H1 (cell line): ENCODE measurements at regions not wholly inside any gene's neighbourhood (a gene's known extent, or its start where the extent isn't known, plus 50 kb on each side); places are given as distances from the start of the nearest gene placed in this dataset.

Source experiments
- CBX5 ChIP-seq: fragments of 300-800, 300-1000 bp; sonication (generic); IDR thresholded peaks from 2 replicates; pipeline ENCODE4 v1.7.1; 2016; ENCODE audit warnings: antibody characterized with exemption, low read length, low read depth
- CEBPB ChIP-seq: IDR thresholded peaks from 2 replicates; pipeline ENCODE4 v1.6.1; 2012; ENCODE audit warnings: low read depth, low read length
- EZH2 ChIP-seq: fragments of 200-600 bp; sonication (generic); IDR thresholded peaks from 2 replicates; pipeline ENCODE4 v1.7.1; 2012; ENCODE audit warnings: low read depth, mild to moderate bottlenecking, moderate library complexity, low read length, inconsistent platforms; ENCODE audit not compliant: severe bottlenecking
- GABPA ChIP-seq: IDR thresholded peaks from 2 replicates; pipeline ENCODE4 v1.6.1; 2011; ENCODE audit warnings: mild to moderate bottlenecking, low read length, moderate library complexity, borderline replicate concordance; ENCODE audit not compliant: insufficient read depth
- KDM1A ChIP-seq: fragments of 200-600, 300-600 bp; sonication (generic); IDR thresholded peaks from 2 replicates; pipeline ENCODE4 v1.7.1; 2016; ENCODE audit warnings: mild to moderate bottlenecking, low read length, borderline replicate concordance
- MAFK ChIP-seq: IDR thresholded peaks from 2 replicates; pipeline ENCODE4 v1.6.1; 2012; ENCODE audit warnings: low read depth, mild to moderate bottlenecking, improper control_type of control experiment, low read length
- PHF8 ChIP-seq: fragments of 200-600 bp; sonication (generic); conservative IDR thresholded peaks from 2 replicates; pipeline ENCODE4 v1.7.1; 2012; ENCODE audit warnings: low read depth, mild to moderate bottlenecking, inconsistent platforms, low read length, moderate library complexity
- POLR2A ChIP-seq, 2 experiments: IDR thresholded peaks; 1 replicate in 1 of 2; 2 replicates in 1 of 2; pipeline ENCODE4 v1.6.1; 2011; ENCODE audit warnings: low read depth in 2 of 2, low read length in 2 of 2, mild to moderate bottlenecking in 2 of 2; ENCODE audit errors: control extremely low read depth in 1 of 2
- POLR2AphosphoS5 ChIP-seq: IDR thresholded peaks from 2 replicates; pipeline ENCODE4 v1.6.1; 2011; ENCODE audit warnings: low read depth, low read length
- POU5F1 ChIP-seq: IDR thresholded peaks from 2 replicates; pipeline ENCODE4 v1.6.1; 2011; ENCODE audit warnings: low read depth, mild to moderate bottlenecking, low read length, moderate library complexity
- TAF1 ChIP-seq: IDR thresholded peaks from 2 replicates; pipeline ENCODE4 v1.6.1; 2011; ENCODE audit warnings: mild to moderate bottlenecking, low read depth, low read length
- USF2 ChIP-seq: IDR thresholded peaks from 2 replicates; pipeline ENCODE4 v1.6.1; 2011; ENCODE audit warnings: low read length, improper control_type of control experiment
- YY1 ChIP-seq: IDR thresholded peaks from 2 replicates; pipeline ENCODE4 v1.6.1; 2011; ENCODE audit warnings: low read depth, mild to moderate bottlenecking, low read length
- TF ChIP-seq, protein P1 (sequence below), 3 experiments: IDR thresholded peaks; 1 replicate in 2 of 3; 2 replicates in 1 of 3; pipeline versions ENCODE4 v1.5.1 to v1.6.1; 2011; ENCODE audit warnings: low read length in 3 of 3, mild to moderate bottlenecking in 3 of 3, inconsistent platforms in 2 of 3, low read depth in 1 of 3, moderate library complexity in 1 of 3; ENCODE audit not compliant: insufficient read depth in 1 of 3; ENCODE audit errors: control extremely low read depth in 1 of 3

DNA sequence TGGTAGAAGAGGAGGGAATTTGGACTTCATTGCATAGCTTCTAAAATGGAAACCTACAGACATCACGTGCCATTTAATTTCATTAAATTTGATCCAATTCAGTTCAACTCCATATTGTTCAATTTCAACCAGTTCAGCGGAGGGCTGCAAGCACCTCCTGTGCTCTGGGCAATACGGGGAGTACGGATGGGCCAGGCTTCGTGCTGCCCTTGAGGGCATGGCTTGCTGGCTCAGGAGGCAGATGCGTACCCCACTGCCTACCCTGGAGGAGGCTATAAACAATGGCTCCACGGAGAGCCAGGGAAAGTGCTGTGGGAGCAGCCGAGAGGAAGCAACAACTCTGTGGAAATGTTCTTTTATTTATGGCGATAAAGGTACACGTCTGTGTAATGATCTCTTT lies 261.8 kb downstream of the DCDC2C start:
- TF ChIP-seq POLR2A (IDR thresholded peaks at IDR 0.05; ENCODE audit: control extremely low read depth in 1 of 2, low read depth in 2 of 2, low read length in 2 of 2) (no peak), GABPA (no peak), CBX5 (no peak), USF2 (no peak), POLR2AphosphoS5 (no peak), PHF8 (no peak), YY1 (no peak), EZH2 (no peak), TAF1 (no peak), KDM1A (no peak), CEBPB (no peak), MAFK (no peak), POU5F1 (no peak)
- TF ChIP-seq, protein P1, sequence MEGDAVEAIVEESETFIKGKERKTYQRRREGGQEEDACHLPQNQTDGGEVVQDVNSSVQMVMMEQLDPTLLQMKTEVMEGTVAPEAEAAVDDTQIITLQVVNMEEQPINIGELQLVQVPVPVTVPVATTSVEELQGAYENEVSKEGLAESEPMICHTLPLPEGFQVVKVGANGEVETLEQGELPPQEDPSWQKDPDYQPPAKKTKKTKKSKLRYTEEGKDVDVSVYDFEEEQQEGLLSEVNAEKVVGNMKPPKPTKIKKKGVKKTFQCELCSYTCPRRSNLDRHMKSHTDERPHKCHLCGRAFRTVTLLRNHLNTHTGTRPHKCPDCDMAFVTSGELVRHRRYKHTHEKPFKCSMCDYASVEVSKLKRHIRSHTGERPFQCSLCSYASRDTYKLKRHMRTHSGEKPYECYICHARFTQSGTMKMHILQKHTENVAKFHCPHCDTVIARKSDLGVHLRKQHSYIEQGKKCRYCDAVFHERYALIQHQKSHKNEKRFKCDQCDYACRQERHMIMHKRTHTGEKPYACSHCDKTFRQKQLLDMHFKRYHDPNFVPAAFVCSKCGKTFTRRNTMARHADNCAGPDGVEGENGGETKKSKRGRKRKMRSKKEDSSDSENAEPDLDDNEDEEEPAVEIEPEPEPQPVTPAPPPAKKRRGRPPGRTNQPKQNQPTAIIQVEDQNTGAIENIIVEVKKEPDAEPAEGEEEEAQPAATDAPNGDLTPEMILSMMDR (IDR thresholded peaks at IDR 0.05; ENCODE audit: control extremely low read depth in 1 of 3, insufficient read depth in 1 of 3, low read depth in 1 of 3, low read length in 3 of 3) = no peak
